K562 (cell line): ENCODE measurements at regions not wholly inside any gene's neighbourhood (a gene's known extent, or its start where the extent isn't known, plus 50 kb on each side); places are given as distances from the start of the nearest gene placed in this dataset.

Source experiments
- ATAC-seq: fragments of 200-7000 bp; cut with Tn5 transposase; 3 replicates; pipeline ENCODE4 v1.9.1; 2020; ENCODE audit warnings: moderate library complexity
- BruUV-seq: library from RNA; stranded (reverse); fragments of 400-500 nt; replicated peaks from 2 replicates; lab custom pipeline; 2021; lab: Mats Ljungman, UMichigan
- CTCF ChIA-PET: fragments of 300-600 bp; formaldehyde crosslinking; extraction: SDS; loops from one replicate; lab custom pipeline; 2021; ENCODE audit warnings: low intra/inter-chr PET ratio; lab: Yijun Ruan, JAX
- POLR2A ChIA-PET: fragments of 300-600, 350-650 bp; sonication (Branson Sonifier 250); formaldehyde crosslinking; extraction: SDS; loops from one replicate; lab custom pipeline; 2021; ENCODE audit warnings: antibody characterized with exemption, inconsistent platforms; lab: Yijun Ruan, JAX
- DNase-seq, 4 experiments: peaks; one replicate each; pipeline versions ENCODE4 v3.0.0 to v3.0.0-alpha.2; 2011 to 2018; ENCODE audit warnings: low spot score in 3 of 4, mixed read lengths in 3 of 4; ENCODE audit errors: extremely low read depth in 1 of 4
- FAIRE-seq: peaks from 2 replicates; lab custom pipeline; 2011; peaks lifted over from hg19 to GRCh38; lab: Jason Lieb, UNC
- H2AFZ ChIP-seq: 2 replicates; pipeline ENCODE4 v1.6.0; 2011; ENCODE audit warnings: low read depth, low read length, control low read depth, inconsistent platforms
- H3K27ac ChIP-seq: fragments of 200-600 bp; 3 replicates; pipeline ENCODE4 v1.8.0; 2011; ENCODE audit warnings: low read depth, mild to moderate bottlenecking, control low read depth, inconsistent platforms, low read length, moderate library complexity, mixed read lengths; ENCODE audit errors: extremely low read depth
- H3K27me3 ChIP-seq, 2 experiments: fragments of 300-600 bp in 1 of 2; 2 replicates in 1 of 2; 3 replicates in 1 of 2; pipeline versions ENCODE4 v1.6.0 to v1.8.0; 2011; ENCODE audit warnings: inconsistent platforms in 2 of 2, low read length in 2 of 2, mild to moderate bottlenecking in 1 of 2, mixed read lengths in 1 of 2, moderate library complexity in 1 of 2; ENCODE audit not compliant: control insufficient read depth in 2 of 2, insufficient read depth in 2 of 2
- H3K36me3 ChIP-seq: fragments of 300-600 bp; 3 replicates; pipeline ENCODE4 v1.8.0; 2011; ENCODE audit warnings: mild to moderate bottlenecking, low read length, inconsistent platforms; ENCODE audit not compliant: control insufficient read depth, insufficient read depth
- H3K4me1 ChIP-seq, 2 experiments: fragments of 200-600 bp in 1 of 2; replicated peaks in 1 of 2; 2 replicates in 1 of 2; 3 replicates in 1 of 2; pipeline versions ENCODE4 v1.5.1 to v1.8.0; 2011; ENCODE audit warnings: inconsistent platforms in 2 of 2, low read length in 2 of 2, mild to moderate bottlenecking in 1 of 2, mixed read lengths in 1 of 2, moderate library complexity in 1 of 2; ENCODE audit not compliant: control insufficient read depth in 2 of 2, insufficient read depth in 2 of 2
- H3K4me2 ChIP-seq: 2 replicates; pipeline ENCODE4 v1.6.1; 2011; ENCODE audit warnings: low read length, control low read depth, inconsistent platforms, mixed read lengths; ENCODE audit not compliant: insufficient read depth
- H3K4me3 ChIP-seq: fragments of 200-600 bp; sonication (generic), shearing (Covaris generic); 2 replicates; pipeline ENCODE4 v1.5.1; 2016; ENCODE audit warnings: control low read depth, inconsistent platforms
- H3K79me2 ChIP-seq: fragments of 200-600 bp; 3 replicates; pipeline ENCODE4 v1.8.0; 2011; ENCODE audit warnings: low read length, inconsistent platforms; ENCODE audit not compliant: control insufficient read depth, insufficient read depth
- H3K9ac ChIP-seq, 2 experiments: 2 replicates each; pipeline versions ENCODE4 v1.6.0 to v1.6.1; 2011; ENCODE audit warnings: low read depth in 2 of 2, low read length in 2 of 2, control low read depth in 1 of 2, inconsistent platforms in 1 of 2, mild to moderate bottlenecking in 1 of 2, mixed read lengths in 1 of 2; ENCODE audit not compliant: insufficient read depth in 1 of 2
- H3K9me1 ChIP-seq: one replicate; pipeline ENCODE4 v1.6.0; 2011; ENCODE audit warnings: inconsistent platforms, mild to moderate bottlenecking, low read length, moderate library complexity; ENCODE audit not compliant: control insufficient read depth, insufficient read depth
- H3K9me3 ChIP-seq: replicated peaks from 2 replicates; pipeline ENCODE4 v1.5.1; 2011; ENCODE audit warnings: low read depth, low read length, inconsistent platforms; ENCODE audit not compliant: control insufficient read depth, insufficient read depth
- H4K20me1 ChIP-seq: replicated peaks from 2 replicates; pipeline ENCODE4 v1.6.1; 2011; ENCODE audit warnings: low read length, inconsistent platforms, mixed read lengths; ENCODE audit not compliant: control insufficient read depth, insufficient read depth
- ESRRB ChIP-seq: fragments of 250-450 bp; sonication (Bioruptor Pico); IDR thresholded peaks from 2 replicates; pipeline ENCODE4 v1.5.0; 2020; ENCODE audit warnings: mild to moderate bottlenecking, moderate library complexity, borderline replicate concordance
- FUS ChIP-seq: fragments of 200-400 bp; formaldehyde crosslinking; optimal IDR thresholded peaks from 2 replicates; pipeline ENCODE3; 2017; ENCODE audit warnings: low read depth, low read length
- HMG20B ChIP-seq: fragments of 250-450 bp; sonication (Bioruptor Pico); IDR thresholded peaks from 2 replicates; pipeline ENCODE4 v1.5.0; 2021; ENCODE audit warnings: mild to moderate bottlenecking
- NFIX ChIP-seq: fragments of 250-450 bp; sonication (Bioruptor Pico); IDR thresholded peaks from 2 replicates; pipeline ENCODE4 v1.4.0; 2020; ENCODE audit warnings: low read depth, mild to moderate bottlenecking, moderate library complexity
- POLR2G ChIP-seq: fragments of 200-400 bp; formaldehyde crosslinking; IDR thresholded peaks from 2 replicates; pipeline ENCODE4 v1.6.1; 2017; ENCODE audit warnings: low read depth, mild to moderate bottlenecking, antibody characterized with exemption, low read length, moderate library complexity
- RFX1 ChIP-seq: fragments of 450-650 bp; IDR thresholded peaks from 2 replicates; pipeline ENCODE4 v1.6.1; 2016; ENCODE audit warnings: mild to moderate bottlenecking, moderate library complexity
- SIN3B ChIP-seq: fragments of 450-650 bp; IDR thresholded peaks from 2 replicates; pipeline ENCODE4 v1.6.1; 2017; ENCODE audit warnings: low read depth, mild to moderate bottlenecking, moderate library complexity
- SUPT5H ChIP-seq: fragments of 450-650 bp; IDR thresholded peaks from 2 replicates; pipeline ENCODE4 v1.6.1; 2016
- TCF7L2 ChIP-seq: fragments of 150-350 bp; IDR thresholded peaks from 2 replicates; pipeline ENCODE4 v1.6.1; 2016; ENCODE audit warnings: low read depth, mild to moderate bottlenecking, low read length, moderate library complexity
- TFAM ChIP-seq: fragments of 250-450 bp; sonication (Bioruptor Pico); conservative IDR thresholded peaks from 2 replicates; pipeline ENCODE4 v1.5.0; 2021; ENCODE audit warnings: mild to moderate bottlenecking, moderate library complexity
- ZBTB7A ChIP-seq: IDR thresholded peaks from 2 replicates; pipeline ENCODE4 v1.6.1; 2011; ENCODE audit warnings: low read depth, mild to moderate bottlenecking, low read length, moderate library complexity, borderline replicate concordance; ENCODE audit not compliant: control insufficient read depth
- ZNF175 ChIP-seq: fragments of 200-800 bp; sonication (Bioruptor generic); IDR thresholded peaks from 2 replicates; pipeline ENCODE4 v1.6.1; 2016; ENCODE audit warnings: low read depth, mild to moderate bottlenecking, missing genetic modification characterization, missing compliant biosample characterization
- WGBS: fragments of 100-300 bp; shearing (Covaris generic); methylation state at CpG from one replicate; pipeline ENCODE4 v1.1.6; 2016; ENCODE audit warnings: low coverage, mixed read lengths; ENCODE audit not compliant: insufficient coverage; ENCODE audit errors: missing lambda C conversion rate; 5-methylcytosine and 5-hydroxymethylcytosine counted together
- in situ Hi-C: fragments of 300-500 bp; cut with MboI; formaldehyde crosslinking; loops from 4 replicates; pipeline ENCODE4 v1.15.0; 2018; ENCODE audit warnings: inconsistent platforms, mixed read lengths
- intact Hi-C: fragments of 100-400 bp; cut with micrococcal nuclease; formaldehyde crosslinking; loops from 2 replicates; pipeline ENCODE4 v1.14.2; 2022
- TF ChIP-seq, protein P1 (sequence below), 3 experiments: fragments of 200-800 bp in 1 of 3; fragments of 250-450 bp in 1 of 3; fragments of 450-650 bp in 1 of 3; sonication (Bioruptor Pico) in 1 of 3; sonication (Bioruptor generic) in 1 of 3; formaldehyde crosslinking in 1 of 3; IDR thresholded peaks; 2 replicates each; pipeline versions ENCODE4 v1.6.1 to v1.8.0; 2016 to 2022; ENCODE audit warnings: mild to moderate bottlenecking in 2 of 3, missing genetic modification characterization in 2 of 3, missing compliant biosample characterization in 1 of 3, moderate library complexity in 1 of 3
- TF ChIP-seq, protein P2 (sequence below): fragments of 450-650 bp; IDR thresholded peaks from 2 replicates; pipeline ENCODE4 v1.6.1; 2017; ENCODE audit warnings: antibody characterized with exemption
- TF ChIP-seq, protein P3 (sequence below): sonication (generic); formaldehyde crosslinking; IDR thresholded peaks from 2 replicates; pipeline ENCODE4 v1.8.0; 2022; ENCODE audit warnings: mild to moderate bottlenecking, missing genetic modification reagents, borderline replicate concordance

DNA sequence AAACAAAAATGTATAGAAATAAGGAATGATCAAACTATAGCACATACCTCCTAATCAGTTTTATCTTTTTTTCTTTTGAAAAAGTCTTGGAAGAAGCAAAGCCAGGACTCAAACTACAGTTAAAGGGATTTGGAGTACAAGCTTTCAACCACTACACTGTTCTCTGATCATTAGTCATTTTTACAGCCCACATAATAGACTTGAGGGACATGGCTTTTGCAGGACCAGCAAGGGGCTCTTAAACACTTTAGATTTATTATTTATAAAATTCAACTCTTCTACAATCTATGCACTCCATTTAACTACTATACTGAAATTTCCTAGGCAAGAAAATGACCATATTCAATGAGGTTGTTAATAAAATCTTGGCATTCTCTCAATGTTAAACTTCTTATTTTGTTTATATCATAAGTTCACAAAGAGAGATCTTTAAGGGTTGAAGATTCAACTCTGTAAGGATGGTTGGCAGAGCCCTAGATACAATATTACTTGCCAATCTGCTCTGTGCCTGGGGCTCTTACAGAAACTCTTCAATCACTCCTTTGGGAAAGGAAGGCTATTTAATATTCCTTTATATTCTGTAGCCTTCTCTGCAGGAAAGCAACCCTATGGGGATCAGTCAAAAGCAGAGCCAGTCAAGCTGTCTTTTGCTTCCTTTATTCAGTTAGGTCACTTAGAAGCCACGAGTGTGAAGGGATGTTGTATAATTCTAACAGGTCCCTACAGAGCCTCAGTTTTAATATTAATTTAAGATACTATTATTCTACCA is 557.7 kb upstream of the SGO1 start:
- BruUV-seq = no TSS peak
- ATAC-seq = no peak
- ChIA-PET POLR2A (interaction anchor here (0.7 kb wide), 1 partner anchor 13 kb away, joined by 3 read pairs; no protein-coding TSS in a partner anchor), CTCF (no interaction called here)
- H4K20me1 ChIP-seq = no peaks in the 10 kb centered on the region
- H3K9me3 ChIP-seq = no peaks in the 10 kb centered on the region
- 4% methylated on average over 1 of the region's 1 CpG for WGBS
- no peak overlapping the region for H3K4me3 ChIP-seq
- H3K9ac ChIP-seq = no peak overlapping the region
- no peak for FAIRE-seq
- in situ Hi-C loops = no loop called here
- H3K27me3 ChIP-seq = no peaks in the 10 kb centered on the region
- H3K79me2 ChIP-seq = no peaks in the 10 kb centered on the region
- H3K4me2 ChIP-seq = no peak overlapping the region
- H3K4me1 ChIP-seq = no peaks in the 10 kb centered on the region
- DNase-seq = no peak
- H3K9me1 ChIP-seq = no peaks in the 10 kb centered on the region
- no peaks in the 10 kb centered on the region for H3K36me3 ChIP-seq
- H2AFZ ChIP-seq = no peak overlapping the region
- no peak overlapping the region for H3K27ac ChIP-seq
- intact Hi-C loops = loop anchor here (5.0 to 10.0 kb wide), 2 partner anchors 164 to 399 kb away; no protein-coding TSS in a partner anchor
- TF ChIP-seq ESRRB (CRISPR knock-in tag) (no peak), TCF7L2 (no peak), POLR2G (no peak), NFIX (no peak), SIN3B (no peak), RFX1 (no peak), HMG20B (no peak), FUS (no peak), ZBTB7A (no peak), SUPT5H (no peak), TFAM (CRISPR knock-in tag) (no peak), ZNF175 (CRISPR knock-in tag) (no peak)
- TF ChIP-seq, protein P1, sequence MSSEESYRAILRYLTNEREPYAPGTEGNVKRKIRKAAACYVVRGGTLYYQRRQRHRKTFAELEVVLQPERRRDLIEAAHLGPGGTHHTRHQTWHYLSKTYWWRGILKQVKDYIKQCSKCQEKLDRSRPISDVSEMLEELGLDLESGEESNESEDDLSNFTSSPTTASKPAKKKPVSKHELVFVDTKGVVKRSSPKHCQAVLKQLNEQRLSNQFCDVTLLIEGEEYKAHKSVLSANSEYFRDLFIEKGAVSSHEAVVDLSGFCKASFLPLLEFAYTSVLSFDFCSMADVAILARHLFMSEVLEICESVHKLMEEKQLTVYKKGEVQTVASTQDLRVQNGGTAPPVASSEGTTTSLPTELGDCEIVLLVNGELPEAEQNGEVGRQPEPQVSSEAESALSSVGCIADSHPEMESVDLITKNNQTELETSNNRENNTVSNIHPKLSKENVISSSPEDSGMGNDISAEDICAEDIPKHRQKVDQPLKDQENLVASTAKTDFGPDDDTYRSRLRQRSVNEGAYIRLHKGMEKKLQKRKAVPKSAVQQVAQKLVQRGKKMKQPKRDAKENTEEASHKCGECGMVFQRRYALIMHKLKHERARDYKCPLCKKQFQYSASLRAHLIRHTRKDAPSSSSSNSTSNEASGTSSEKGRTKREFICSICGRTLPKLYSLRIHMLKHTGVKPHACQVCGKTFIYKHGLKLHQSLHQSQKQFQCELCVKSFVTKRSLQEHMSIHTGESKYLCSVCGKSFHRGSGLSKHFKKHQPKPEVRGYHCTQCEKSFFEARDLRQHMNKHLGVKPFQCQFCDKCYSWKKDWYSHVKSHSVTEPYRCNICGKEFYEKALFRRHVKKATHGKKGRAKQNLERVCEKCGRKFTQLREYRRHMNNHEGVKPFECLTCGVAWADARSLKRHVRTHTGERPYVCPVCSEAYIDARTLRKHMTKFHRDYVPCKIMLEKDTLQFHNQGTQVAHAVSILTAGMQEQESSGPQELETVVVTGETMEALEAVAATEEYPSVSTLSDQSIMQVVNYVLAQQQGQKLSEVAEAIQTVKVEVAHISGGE (CRISPR knock-in tag; IDR thresholded peaks at IDR 0.05) = no peak
- TF ChIP-seq, protein P2, sequence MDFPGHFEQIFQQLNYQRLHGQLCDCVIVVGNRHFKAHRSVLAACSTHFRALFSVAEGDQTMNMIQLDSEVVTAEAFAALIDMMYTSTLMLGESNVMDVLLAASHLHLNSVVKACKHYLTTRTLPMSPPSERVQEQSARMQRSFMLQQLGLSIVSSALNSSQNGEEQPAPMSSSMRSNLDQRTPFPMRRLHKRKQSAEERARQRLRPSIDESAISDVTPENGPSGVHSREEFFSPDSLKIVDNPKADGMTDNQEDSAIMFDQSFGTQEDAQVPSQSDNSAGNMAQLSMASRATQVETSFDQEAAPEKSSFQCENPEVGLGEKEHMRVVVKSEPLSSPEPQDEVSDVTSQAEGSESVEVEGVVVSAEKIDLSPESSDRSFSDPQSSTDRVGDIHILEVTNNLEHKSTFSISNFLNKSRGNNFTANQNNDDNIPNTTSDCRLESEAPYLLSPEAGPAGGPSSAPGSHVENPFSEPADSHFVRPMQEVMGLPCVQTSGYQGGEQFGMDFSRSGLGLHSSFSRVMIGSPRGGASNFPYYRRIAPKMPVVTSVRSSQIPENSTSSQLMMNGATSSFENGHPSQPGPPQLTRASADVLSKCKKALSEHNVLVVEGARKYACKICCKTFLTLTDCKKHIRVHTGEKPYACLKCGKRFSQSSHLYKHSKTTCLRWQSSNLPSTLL = no peak
- TF ChIP-seq, protein P3, sequence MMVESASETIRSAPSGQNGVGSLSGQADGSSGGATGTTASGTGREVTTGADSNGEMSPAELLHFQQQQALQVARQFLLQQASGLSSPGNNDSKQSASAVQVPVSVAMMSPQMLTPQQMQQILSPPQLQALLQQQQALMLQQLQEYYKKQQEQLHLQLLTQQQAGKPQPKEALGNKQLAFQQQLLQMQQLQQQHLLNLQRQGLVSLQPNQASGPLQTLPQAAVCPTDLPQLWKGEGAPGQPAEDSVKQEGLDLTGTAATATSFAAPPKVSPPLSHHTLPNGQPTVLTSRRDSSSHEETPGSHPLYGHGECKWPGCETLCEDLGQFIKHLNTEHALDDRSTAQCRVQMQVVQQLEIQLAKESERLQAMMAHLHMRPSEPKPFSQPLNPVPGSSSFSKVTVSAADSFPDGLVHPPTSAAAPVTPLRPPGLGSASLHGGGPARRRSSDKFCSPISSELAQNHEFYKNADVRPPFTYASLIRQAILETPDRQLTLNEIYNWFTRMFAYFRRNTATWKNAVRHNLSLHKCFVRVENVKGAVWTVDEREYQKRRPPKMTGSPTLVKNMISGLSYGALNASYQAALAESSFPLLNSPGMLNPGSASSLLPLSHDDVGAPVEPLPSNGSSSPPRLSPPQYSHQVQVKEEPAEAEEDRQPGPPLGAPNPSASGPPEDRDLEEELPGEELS (CRISPR knock-in tag) = no peak
